Inflammatory macrophage treated with lipopolysaccharide for 4 hours (primary cell): ENCODE measurements at regions not wholly inside any gene's neighbourhood (a gene's known extent, or its start where the extent isn't known, plus 50 kb on each side); places are given as distances from the start of the nearest gene placed in this dataset.
"Not testable (repeated sequence)": the region's sequence is repeated elsewhere in the genome, so short reads cannot be mapped to it uniquely, and the experiment has no call there.

Experiments
- DNase-seq: peaks from one replicate; pipeline ENCODE4 v3.0.0-alpha.2; 2020

GRCh38 chr6:125549202-125549884 lies 200.1 kb upstream of the HEY2 start:
- no peak for DNase-seq

DNA sequence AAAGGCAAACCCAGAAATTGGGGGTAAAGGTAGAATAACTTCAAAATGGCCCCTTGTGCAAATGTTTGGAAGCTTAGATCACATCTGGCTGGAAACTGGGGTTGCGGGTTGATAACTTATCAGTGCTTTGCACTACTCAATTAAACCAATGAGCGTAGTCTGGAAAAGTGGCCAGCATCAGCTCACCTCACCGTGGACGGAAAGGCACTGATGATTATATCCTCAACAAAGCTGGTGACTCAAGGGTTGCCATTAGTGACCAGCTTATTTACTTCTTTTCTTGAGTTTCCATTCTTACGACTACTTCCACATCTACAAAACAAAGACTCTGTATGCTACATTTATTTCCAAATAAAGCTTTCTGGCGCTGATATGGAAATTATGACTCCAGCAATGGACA lies 198.5 kb upstream of the HEY2 start:
- no peak for DNase-seq

GRCh38 chr6:125552819-125553218 lies 196.6 kb upstream of the HEY2 start:
- DNase-seq, result no peak

GRCh38 chr6:125554456-125554855 lies 195.0 kb upstream of the HEY2 start:
- DNase-seq, result peak; percentile 17

- DNase-seq, result no peak
Observed at GRCh38 chr6:125558241-125558843, 191.1 kb upstream of the HEY2 start.

GRCh38 chr6:125558907-125559306 lies 190.5 kb upstream of the HEY2 start:
- no peak for DNase-seq

DNA sequence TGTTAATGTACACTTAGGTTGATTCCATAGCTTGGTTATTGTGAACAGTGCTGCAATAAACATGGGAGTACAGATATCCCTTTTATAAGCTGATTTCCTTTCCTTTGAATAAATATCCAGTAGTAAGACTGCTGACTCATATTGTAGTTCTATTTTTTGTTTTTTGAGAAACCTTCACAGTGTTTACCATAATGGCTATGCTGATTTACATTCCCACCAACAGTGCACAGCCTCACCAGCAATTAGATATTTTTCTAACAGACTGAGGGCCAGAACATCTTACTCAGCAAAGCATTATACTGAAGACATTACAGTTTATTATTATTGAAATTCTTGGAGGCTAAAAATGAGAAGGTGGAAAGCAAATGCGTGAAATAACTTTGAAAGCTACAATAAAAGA lies 187.3 kb upstream of the HEY2 start:
- no peak for DNase-seq

DNA sequence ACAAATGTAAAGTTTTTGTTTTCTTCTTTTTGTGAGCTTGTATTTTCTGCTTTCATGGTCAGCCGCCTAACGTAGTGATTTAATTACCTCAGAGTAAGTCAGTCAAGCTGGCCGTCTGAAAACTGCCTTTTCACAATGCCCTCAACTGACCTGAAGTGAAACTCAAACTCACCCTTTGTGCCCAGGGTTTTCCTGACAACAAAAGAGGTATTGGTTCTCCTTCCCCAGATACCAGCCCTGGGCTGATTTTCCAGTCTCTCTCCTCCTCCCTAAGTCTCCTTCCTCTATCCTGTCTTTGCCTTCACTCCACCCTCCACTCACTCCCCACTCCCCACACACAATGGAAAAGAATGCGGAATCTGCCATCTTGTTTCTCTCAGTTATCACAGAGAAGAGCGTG lies 184.5 kb upstream of the HEY2 start:
- no peak for DNase-seq

GRCh38 chr6:125567407-125567806 lies 182.0 kb upstream of the HEY2 start:
- no peak for DNase-seq

DNA sequence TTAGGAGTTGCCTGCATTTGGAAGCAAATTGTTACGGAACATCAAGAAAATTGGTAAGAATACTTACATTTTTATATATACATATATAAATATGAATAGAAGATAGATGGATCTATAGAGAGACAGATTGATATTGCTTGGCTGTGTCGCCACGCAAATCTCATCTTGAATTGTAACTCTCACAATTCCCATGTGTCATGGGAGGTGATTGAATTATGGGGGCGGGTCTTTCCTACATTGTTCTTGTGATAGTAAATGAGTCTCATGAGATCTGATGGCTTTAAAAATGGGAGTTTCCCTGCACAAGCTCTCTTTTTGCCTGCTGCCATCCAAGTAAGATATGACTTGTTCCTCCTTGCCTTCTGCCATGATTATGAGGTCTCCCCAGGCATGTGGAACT lies 180.8 kb upstream of the HEY2 start:
- DNase-seq, result no peak

DNA sequence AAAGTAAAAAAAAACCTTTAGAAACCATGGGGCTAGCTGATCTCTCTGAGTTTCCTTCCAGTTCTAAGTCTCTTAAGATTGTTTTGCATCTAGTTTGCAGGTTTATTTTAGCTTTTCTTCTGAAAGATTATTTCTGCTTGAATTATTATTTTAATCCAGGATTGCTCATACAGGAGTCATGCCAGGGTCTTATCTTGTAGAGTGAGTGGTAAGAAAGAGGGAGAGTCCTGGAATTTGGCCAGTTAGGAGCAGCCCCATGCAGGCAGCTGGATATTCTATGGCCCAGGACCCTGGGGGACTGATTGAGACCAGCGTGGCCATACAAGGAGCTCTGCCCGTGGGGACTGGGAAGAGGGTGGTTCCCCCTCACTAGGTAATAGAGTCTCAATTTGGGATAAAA lies 178.9 kb upstream of the HEY2 start:
- no peak for DNase-seq

DNA sequence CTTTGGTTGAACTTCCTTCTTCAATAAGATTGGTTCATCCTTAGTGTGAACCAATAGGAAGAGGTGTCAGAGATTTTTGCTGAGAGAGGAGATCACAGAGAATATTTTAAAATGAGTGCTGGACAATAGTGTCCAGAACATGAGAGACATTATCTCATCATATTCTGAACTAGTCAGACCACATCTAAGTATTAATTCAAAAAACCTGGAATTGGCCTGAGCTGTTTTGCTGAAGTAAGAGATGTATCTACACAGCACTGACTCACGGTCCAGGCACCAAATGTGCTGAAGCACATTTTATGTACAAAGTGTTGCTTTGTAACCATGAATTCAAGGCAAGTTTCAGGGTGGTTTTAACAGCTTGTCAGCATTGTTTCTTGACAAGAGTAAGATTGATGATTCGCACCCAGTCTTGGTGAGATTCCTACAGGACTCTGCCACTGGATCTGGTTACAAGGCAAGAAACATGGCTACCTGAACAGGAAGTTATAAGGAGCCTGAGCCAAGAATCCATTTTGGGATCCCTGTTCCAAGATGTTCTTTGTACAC lies 178.2 kb upstream of the HEY2 start:
- no peak for DNase-seq

DNA sequence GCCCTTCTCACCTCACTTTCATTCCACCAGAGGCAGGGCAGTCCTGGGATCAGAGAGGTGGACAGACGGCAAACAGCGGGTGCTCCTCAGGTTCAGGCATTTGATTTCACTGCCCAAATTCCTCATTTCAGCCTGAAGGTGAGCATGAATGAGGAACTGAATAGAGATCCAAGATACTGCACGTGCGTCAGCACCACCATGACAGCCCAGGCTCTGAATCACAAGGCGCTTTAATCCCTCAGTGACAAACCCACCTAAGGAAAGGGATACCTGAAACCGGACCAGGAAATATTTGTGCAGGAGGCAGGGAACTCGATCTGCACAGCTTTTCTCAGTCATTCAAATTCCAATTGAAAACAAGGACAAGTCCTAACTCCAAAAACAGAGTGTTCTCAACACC lies 174.8 kb upstream of the HEY2 start:
- no peak for DNase-seq

GRCh38 chr6:125577124-125577662 lies 172.2 kb upstream of the HEY2 start:
- no peak for DNase-seq

- DNase-seq, result no peak
Observed at GRCh38 chr6:125584468-125584939, 164.9 kb upstream of the HEY2 start.

DNA sequence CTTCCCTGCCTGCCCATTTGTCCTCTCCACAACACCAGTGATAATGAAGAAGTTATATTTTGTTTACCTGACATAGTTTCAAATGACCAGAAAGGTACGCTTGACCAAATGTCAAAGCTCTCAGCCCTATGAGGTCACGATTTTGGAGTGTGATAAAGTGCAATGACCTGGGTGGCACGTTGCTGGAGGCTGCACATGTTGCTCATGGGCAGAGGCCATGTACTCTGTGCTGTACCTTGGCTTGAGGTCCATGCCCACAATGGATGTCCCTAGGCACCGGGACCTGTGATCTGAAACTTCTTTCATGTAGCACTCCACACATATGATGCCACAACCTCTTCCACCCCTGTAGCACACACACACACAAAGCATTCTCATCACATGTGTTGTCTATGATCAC lies 164.0 kb upstream of the HEY2 start:
- no peak for DNase-seq

- DNase-seq, result no peak
Observed at GRCh38 chr6:125586074-125586473, 163.4 kb upstream of the HEY2 start.

GRCh38 chr6:125586605-125587004 lies 162.8 kb upstream of the HEY2 start:
- DNase-seq, result no peak

DNA sequence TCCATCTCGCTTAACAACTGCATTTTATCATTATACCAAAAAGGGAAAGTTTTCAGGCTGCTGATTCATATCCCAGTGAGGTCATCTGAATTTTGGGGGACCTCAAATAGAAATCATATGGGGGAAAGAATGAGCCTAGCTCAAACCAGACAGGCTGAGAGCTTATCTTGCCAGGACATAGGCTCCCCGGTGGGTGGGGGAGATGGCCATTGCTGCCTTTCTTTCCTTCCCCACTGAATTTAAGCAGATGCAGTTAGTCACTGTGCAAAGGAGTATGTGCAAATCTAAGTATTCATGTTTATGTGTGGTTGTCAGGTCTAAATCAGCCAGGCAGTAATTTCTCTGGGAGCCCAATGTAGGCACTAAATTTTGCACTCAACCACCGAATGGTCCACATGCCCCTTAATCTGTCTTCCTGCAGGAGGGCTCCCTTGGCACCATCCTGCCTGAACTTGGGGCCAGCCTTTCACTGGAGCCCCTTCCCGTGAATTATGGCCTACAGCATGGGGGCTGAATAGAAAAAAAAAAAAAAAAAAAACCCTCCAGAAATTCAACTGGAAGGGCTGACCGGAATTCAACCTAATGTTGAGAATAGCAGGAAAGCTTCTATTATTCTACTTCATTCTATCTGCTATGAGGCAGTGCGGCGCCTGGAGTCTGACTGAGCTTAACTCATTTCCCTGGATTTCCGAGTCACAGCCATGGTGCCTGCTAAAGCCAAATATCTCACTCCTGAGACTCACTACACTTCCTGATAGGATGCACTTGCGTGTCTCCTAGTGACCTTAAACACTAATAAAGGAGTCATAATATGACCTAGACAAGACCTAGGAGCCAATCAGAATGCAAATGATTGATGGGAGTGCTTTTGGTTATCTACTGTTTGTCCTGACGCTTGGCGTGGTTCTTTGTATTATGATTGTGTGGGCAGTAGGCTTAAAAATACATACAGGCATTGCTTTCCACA lies 161.5 kb upstream of the HEY2 start:
- DNase-seq, result no peak

- not testable (repeated sequence) for DNase-seq
Observed at GRCh38 chr6:125591796-125592195, 157.6 kb upstream of the HEY2 start.

GRCh38 chr6:125593746-125594145 lies 155.7 kb upstream of the HEY2 start:
- DNase-seq, result no peak

DNA sequence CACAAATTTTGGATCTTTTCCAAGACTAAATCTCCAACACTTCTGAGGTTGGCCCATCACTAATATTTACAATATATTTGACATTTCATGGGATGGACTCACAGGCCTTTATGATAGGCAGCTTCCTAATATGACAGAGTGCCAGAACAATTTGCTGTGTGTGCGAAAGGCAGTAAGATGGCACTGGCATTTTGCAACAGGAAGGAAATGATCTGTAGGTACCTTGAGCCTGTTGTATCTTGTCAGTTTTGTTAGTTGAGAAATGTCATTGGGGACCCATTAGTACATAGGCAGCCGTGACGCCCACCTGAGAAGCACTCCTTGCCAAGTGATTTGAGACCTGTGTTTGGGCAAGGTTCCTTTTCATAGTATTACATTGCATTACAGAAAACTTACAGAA lies 153.4 kb upstream of the HEY2 start:
- no peak for DNase-seq
